Epithelial cell of proximal tubule (primary cell): ENCODE measurements at regions not wholly inside any gene's neighbourhood (a gene's known extent, or its start where the extent isn't known, plus 50 kb on each side); places are given as distances from the start of the nearest gene placed in this dataset.

Experiments
- DNase-seq: peaks from one replicate; pipeline ENCODE4 v3.0.0-alpha.2; 2011; ENCODE audit warnings: low read depth
- H3K4me3 ChIP-seq: 2 replicates; pipeline ENCODE4 v1.5.1; 2011; ENCODE audit warnings: low read depth, mild to moderate bottlenecking, low read length
- CTCF ChIP-seq: conservative IDR thresholded peaks from 2 replicates; pipeline ENCODE4 v1.5.1; 2012; ENCODE audit warnings: low read depth, mild to moderate bottlenecking, low read length

- DNase-seq, result no peak
- no peak overlapping the region for H3K4me3 ChIP-seq
- TF ChIP-seq CTCF, result no peak
These were observed 59.5 kb downstream of the FZD1 start for GRCh38 chr7:91323626-91324158.

DNA sequence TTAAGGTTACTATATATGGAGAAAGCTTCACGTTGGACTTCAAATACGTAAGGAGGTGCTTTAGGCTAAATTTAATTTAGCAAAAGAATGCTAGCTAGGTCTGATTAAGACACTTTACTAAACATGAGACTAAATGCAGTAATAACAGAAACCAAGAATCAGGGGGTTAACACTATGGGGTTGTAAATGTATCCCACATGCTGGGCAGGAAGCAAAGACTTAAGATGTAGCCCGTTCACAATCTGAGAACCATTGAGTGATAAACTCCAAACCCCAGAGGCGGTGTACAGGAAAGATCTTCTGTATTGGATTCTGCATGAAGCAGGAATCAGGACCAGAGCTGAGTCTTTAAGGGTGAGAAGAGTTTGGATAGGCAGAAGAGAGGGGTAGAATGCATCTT lies 60.4 kb downstream of the FZD1 start:
- DNase-seq, result no peak
- TF ChIP-seq CTCF, result no peak

GRCh38 chr7:91325726-91326125 lies 61.5 kb downstream of the FZD1 start:
- DNase-seq, result no peak
- no peak for TF ChIP-seq CTCF
- H3K4me3 ChIP-seq, result no peak overlapping the region

More for the DNA sequence above, 60.4 kb downstream of the FZD1 start:
- H3K4me3 ChIP-seq, result no peak overlapping the region

- no peak for TF ChIP-seq CTCF
- DNase-seq, result no peak
- H3K4me3 ChIP-seq, result no peak overlapping the region
These were observed 62.4 kb downstream of the FZD1 start for GRCh38 chr7:91326516-91327199.

- no peak for DNase-seq
- H3K4me3 ChIP-seq, result no peak overlapping the region
- no peak for TF ChIP-seq CTCF
These were observed 63.1 kb downstream of the FZD1 start for GRCh38 chr7:91327346-91327745.

DNA sequence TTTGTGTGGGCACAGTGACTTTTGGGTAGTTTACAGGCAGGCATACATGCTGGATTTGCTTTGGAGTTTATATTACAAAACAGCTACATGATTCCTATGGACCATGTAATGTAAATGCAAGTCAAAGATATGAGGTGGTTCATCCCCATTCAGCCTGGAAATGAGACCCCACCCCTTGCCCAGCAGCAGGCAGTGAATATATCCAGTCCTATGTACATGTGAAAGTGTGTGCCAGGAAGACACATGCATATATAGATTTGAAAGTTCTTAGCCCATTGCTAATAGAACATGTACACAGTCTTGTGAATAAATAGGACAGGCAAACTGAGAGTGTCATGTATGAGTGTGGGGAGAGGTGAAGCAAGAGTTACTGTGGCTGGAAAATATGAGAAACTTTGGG lies 65.3 kb downstream of the FZD1 start:
- no peak for TF ChIP-seq CTCF
- H3K4me3 ChIP-seq, result no peak overlapping the region
- DNase-seq, result no peak
